Dermis blood vessel endothelial cell (primary cell): ENCODE measurements at regions not wholly inside any gene's neighbourhood (a gene's known extent, or its start where the extent isn't known, plus 50 kb on each side); places are given as distances from the start of the nearest gene placed in this dataset.
"Not testable (repeated sequence)": the region's sequence is repeated elsewhere in the genome, so short reads cannot be mapped to it uniquely, and the experiment has no call there.

Source experiments
- DNase-seq: peaks from one replicate; pipeline ENCODE4 v3.0.0; 2010

DNA sequence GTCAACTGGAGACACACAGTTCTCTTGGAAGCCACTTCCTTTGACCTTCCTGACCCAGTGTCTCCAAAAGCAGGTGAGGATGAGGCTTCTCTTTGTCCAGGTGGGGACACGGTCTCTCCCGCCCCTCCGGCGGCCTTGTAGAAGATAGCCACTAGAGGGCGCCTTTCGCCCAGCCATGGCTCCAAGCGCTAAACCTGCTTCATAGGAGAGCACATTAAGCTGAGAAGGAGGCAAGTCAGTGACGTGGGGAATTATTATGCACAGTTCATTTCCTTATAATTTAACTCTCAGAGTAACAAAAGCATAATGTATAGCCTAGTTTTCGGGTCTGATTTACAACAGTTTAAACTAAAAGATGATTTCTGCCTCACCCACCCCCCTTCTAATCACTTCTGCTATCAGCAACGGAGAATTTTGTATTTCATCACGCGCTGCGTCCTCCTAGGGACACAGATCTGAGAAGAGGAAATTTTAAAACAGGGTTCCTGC, 208.7 kb downstream of the ICOS start:
- DNase-seq: peak; percentile 89

- peak; percentile 15 for DNase-seq
Measured at GRCh38 chr2:204145791-204146190, 209.2 kb downstream of the ICOS start.

GRCh38 chr2:204147040-204147439, 210.5 kb downstream of the ICOS start:
- not testable (repeated sequence) for DNase-seq

GRCh38 chr2:204150721-204151120, 214.2 kb downstream of the ICOS start:
- no peak for DNase-seq

DNA sequence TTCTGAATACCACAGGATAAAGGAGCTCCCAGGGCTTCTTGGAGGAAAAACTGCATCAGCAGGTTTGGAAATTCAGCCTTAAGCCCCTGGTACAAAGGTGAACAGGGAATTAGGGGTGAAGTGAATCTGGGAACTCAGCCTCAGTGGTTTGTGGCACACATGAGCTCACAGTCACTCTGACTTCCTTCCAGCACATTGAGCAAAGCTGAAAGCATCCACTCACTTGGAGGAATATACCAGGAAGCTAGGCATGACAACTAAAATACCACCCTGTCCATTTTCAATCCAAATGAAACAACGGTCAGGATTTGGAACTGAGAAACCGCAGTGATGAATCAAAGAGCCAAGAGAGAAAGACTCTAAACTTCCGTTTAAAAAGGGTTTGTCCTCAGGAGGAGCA, 216.1 kb downstream of the ICOS start:
- peak; percentile 3 for DNase-seq

DNA sequence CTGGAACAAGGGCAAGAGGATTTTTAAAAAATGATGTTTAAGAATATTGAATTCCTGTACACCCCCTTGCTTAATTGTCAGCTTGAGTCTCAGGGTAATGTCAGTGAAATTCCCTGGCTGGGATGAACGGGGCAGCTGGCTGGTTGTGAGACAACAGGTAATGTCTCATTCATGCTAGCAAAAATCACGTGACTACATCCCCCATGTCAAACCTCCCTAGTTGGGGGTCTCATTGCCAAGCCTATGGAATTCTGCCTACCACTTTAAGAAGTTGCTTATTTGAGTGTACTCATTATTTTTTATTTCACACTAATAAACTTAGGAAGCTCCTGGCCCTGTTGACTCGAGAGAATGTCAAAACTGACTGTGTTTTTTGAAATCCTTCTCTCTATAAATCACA, 218.3 kb downstream of the ICOS start:
- no peak for DNase-seq

GRCh38 chr2:204156456-204156855, 219.9 kb downstream of the ICOS start:
- DNase-seq: no peak

GRCh38 chr2:204157684-204158083, 221.1 kb downstream of the ICOS start:
- DNase-seq: no peak

DNA sequence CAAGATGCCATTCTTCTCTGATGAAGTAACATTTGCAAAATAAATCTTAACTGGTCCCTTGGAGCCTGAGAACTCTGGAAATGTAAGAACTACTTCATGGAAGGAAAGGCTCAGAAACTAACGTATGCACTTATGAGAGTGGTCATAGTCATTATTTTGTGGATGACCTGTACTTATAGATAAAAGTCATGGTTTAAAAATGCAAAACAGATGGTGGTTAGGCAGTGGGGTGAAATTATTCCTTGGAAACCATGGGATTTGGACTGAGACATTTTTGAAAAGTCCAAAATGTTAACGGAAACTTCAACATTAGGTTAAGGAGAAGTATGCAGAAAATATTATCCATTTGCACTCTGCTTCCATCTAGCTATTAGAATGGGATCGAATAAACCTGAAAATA, 223.0 kb downstream of the ICOS start:
- no peak for DNase-seq

DNA sequence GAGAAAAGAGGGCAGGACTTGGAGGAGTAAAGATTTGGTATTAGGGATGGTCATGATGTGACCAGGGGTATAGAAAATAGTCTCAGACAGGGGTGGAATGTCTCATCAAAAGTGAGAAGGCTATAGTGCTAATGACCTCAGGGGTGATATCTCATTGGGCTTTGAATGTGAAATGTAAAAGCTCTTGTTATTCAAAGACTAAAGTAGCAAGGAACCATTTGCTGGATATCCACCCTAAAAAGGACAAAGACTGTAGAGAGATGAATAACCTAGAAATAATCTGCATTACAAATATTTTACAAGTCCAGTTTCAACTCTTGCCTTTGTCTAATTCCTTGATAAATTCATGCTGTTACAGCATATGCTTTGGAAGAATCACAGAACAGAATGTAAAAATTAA, 224.4 kb downstream of the ICOS start:
- DNase-seq: no peak

DNA sequence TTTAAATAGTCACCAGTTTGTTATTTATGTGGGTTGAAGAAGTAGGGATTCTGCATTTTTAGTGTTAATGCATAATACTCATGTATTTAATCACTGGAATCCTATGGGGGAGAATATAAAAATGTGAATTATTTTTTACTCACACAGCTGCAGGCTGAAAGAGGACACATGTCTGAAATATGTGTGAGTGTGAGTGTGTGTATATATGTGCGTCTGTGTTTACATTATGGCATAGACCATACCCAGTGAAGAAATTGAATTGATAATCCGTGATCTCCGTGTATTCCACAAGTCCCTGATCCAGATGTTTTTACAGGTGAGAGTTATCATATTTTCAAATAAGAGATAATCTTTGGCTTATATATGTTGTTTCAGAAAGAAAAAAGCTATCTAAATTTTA, 225.3 kb downstream of the ICOS start:
- DNase-seq: no peak

GRCh38 chr2:204166961-204167360, 230.4 kb downstream of the ICOS start:
- no peak for DNase-seq

DNA sequence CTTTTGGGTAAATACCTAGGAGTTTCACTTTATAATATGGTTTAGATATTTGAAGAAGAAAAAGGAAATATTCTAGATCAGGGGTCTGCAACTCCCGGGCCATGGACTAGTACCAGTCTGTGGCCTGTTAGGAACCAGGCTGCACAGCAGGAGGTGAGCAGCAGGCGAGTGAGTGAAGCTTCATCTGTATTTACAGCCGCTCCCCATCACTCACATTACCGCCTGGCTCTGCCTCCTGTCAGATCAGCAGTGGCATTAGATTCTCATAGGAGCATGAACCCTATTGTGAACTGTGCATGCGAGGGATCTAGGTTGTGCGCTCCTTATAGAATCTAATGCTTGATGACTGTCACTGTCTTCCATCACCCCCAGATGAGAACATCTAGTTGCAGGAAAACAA, 231.1 kb downstream of the ICOS start:
- DNase-seq: not testable (repeated sequence)

GRCh38 chr2:204170411-204170810, 233.8 kb downstream of the ICOS start:
- no peak for DNase-seq

GRCh38 chr2:204171432-204172144, 235.0 kb downstream of the ICOS start:
- DNase-seq: no peak

DNA sequence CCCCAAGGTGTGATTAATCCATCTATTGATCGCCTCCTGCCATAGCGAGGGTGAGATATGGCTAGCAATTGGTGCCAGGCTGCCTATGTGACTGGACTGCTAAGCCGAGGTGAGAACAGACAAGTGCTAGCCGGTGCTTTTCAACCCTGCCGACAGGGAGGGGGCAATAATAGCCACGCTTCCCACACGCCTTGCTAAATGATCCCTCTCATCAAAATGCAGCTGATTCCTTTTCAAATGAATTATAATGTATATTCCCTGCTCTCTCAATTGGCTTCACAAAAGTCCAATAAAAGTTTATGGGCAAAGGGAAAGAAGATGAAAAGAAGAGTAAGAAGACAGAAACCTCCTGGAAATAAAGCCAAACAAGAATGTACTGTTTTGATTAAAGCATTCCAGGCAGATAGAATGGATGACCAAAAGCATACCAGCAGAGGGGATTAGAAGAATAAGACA, 235.6 kb downstream of the ICOS start:
- no peak for DNase-seq

DNA sequence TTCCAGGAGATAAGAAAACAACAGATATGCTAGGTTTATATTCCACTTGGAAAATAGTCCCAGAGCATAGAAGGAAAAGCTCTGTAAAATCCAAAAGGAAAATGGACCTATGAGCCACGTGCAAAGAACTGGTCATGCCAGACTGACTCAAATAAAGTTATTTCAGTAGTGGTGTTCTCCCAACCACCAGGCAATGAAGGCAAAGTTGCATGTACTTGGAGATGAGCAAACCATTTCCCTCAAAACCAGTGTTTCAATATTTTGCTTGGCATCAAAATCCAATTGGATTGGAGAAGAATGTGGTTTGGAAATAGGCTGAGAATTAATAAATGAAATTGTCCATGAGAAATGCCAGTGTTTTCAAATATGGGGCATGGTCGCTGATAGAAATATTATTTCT, 237.5 kb downstream of the ICOS start:
- DNase-seq: no peak

- no peak for DNase-seq
Measured at GRCh38 chr2:204175552-204176271, 239.1 kb downstream of the ICOS start.

GRCh38 chr2:204176306-204176705, 239.7 kb downstream of the ICOS start:
- no peak for DNase-seq

DNA sequence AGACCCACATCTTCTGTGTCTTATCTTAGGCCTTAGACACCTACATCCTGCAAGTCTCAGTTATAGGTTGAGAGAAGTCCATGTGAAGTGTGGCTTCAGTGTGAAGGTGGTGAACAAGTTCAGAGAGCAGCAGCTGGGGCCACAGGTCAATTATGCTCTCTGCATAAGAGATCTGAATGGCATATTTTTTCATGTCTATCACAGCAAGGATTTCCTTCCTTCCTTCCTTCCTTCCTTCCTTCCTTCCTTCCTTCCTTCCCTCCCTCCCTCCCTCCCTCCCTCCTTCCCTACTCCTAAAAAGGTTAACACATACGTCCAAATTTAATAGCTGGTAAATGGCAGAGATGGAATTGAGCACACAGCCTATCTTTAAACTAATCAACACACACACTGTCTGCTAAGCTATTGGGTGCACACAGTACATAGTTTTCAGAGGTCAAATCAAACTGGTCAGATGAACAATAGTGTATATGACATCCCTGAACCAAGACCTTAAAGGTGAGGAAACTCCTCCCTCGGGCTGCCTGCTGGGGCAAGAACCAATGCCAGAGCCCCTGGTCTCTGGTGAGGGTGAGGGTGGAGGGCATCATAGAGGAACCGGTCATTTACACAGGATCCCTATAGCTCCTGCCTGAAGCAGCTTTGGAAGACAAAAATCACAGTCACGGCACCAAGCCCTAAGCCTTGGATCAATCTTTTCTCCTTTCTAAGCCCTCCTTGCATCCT, 240.9 kb downstream of the ICOS start:
- no peak for DNase-seq

- DNase-seq: peak; percentile 45
Measured at GRCh38 chr2:204177977-204178522, 241.5 kb downstream of the ICOS start.

- DNase-seq: no peak
Measured at GRCh38 chr2:204180649-204181048, 244.1 kb downstream of the ICOS start.

- DNase-seq: no peak
Measured at GRCh38 chr2:204183608-204184007, 247.0 kb downstream of the ICOS start.
